IMR-90 (cell line): ENCODE measurements at regions not wholly inside any gene's neighbourhood (a gene's known extent, or its start where the extent isn't known, plus 50 kb on each side); places are given as distances from the start of the nearest gene placed in this dataset.

ENCODE experiments used
- ATAC-seq: fragments of 200-7000 bp; cut with Tn5 transposase; 2 replicates; pipeline ENCODE4 v1.9.1; 2020; ENCODE audit warnings: low read depth, mild to moderate bottlenecking, moderate library complexity
- BruUV-seq: library from RNA; stranded (reverse); fragments of 400-500 nt; replicated peaks from 2 replicates; lab custom pipeline; 2021; lab: Mats Ljungman, UMichigan
- CTCF ChIA-PET: fragments of 300-600 bp; formaldehyde crosslinking; extraction: SDS; loops from one replicate; lab custom pipeline; 2021; ENCODE audit warnings: antibody characterized with exemption; lab: Yijun Ruan, JAX
- POLR2A ChIA-PET: fragments of 300-600 bp; sonication (Branson Sonifier 250); formaldehyde crosslinking; loops from one replicate; lab custom pipeline; 2022; ENCODE audit warnings: antibody characterized with exemption; ENCODE audit not compliant: unreplicated experiment; lab: Charles Lee
- DNase-seq: peaks from one replicate; pipeline ENCODE4 v3.0.0; 2013
- H2AFZ ChIP-seq: replicated peaks from 2 replicates; pipeline ENCODE3; 2013; ENCODE audit warnings: low read length, mild to moderate bottlenecking; ENCODE audit not compliant: poor library complexity
- H2AK5ac ChIP-seq: 2 replicates; pipeline ENCODE4 v1.6.1; 2013; ENCODE audit warnings: low read depth, low read length, inconsistent platforms
- H2AK9ac ChIP-seq: replicated peaks from 2 replicates; pipeline ENCODE3; 2013; ENCODE audit warnings: mild to moderate bottlenecking, low read depth, low read length, moderate library complexity; ENCODE audit not compliant: poor library complexity
- H2BK120ac ChIP-seq: 2 replicates; pipeline ENCODE4 v1.6.1; 2013; ENCODE audit warnings: low read depth, low read length, inconsistent platforms
- H2BK15ac ChIP-seq: 3 replicates; pipeline ENCODE4 v1.6.1; 2013; ENCODE audit warnings: low read depth, low read length, inconsistent platforms
- H2BK20ac ChIP-seq: 2 replicates; pipeline ENCODE4 v1.6.1; 2013; ENCODE audit warnings: low read depth, mild to moderate bottlenecking, inconsistent platforms, low read length, moderate library complexity
- H2BK5ac ChIP-seq: 2 replicates; pipeline ENCODE4 v1.6.1; 2013; ENCODE audit warnings: mild to moderate bottlenecking, low read depth, low read length, inconsistent platforms; ENCODE audit not compliant: poor library complexity, severe bottlenecking
- H3K14ac ChIP-seq: replicated peaks from 2 replicates; pipeline ENCODE4 v1.6.1; 2013; ENCODE audit warnings: low read depth, low read length, inconsistent platforms
- H3K18ac ChIP-seq: 2 replicates; pipeline ENCODE4 v1.6.1; 2013; ENCODE audit warnings: low read depth, low read length, control low read depth
- H3K23ac ChIP-seq: 2 replicates; pipeline ENCODE4 v1.6.1; 2013; ENCODE audit warnings: low read depth, low read length, inconsistent platforms
- H3K27ac ChIP-seq: 2 replicates; pipeline ENCODE4 v1.5.1; 2013; ENCODE audit warnings: mild to moderate bottlenecking, control low read depth, low read length; ENCODE audit not compliant: insufficient read depth
- H3K27me3 ChIP-seq: 2 replicates; pipeline ENCODE4 v1.6.1; 2013; ENCODE audit warnings: low read length; ENCODE audit not compliant: control insufficient read depth, insufficient read depth
- H3K36me3 ChIP-seq: 2 replicates; pipeline ENCODE4 v1.6.1; 2013; ENCODE audit warnings: low read length, mixed read lengths; ENCODE audit not compliant: control insufficient read depth, insufficient read depth
- H3K4ac ChIP-seq: 2 replicates; pipeline ENCODE4 v1.6.1; 2013; ENCODE audit warnings: low read depth, low read length, inconsistent platforms
- H3K4me1 ChIP-seq: 2 replicates; pipeline ENCODE4 v1.6.1; 2013; ENCODE audit warnings: low read length, mixed read lengths; ENCODE audit not compliant: control insufficient read depth, insufficient read depth
- H3K4me2 ChIP-seq: 2 replicates; pipeline ENCODE4 v1.6.1; 2013; ENCODE audit warnings: low read depth, mild to moderate bottlenecking, control low read depth, low read length, moderate library complexity
- H3K4me3 ChIP-seq: 2 replicates; pipeline ENCODE4 v1.5.1; 2013; ENCODE audit warnings: low read depth, mild to moderate bottlenecking, control low read depth, low read length, moderate library complexity; ENCODE audit not compliant: insufficient read depth
- H3K56ac ChIP-seq: 2 replicates; pipeline ENCODE4 v1.6.1; 2013; ENCODE audit warnings: low read length, inconsistent platforms; ENCODE audit not compliant: insufficient read depth; ENCODE audit errors: extremely low read depth
- H3K79me1 ChIP-seq, 2 experiments: 2 replicates each; pipeline ENCODE4 v1.6.1; 2013; ENCODE audit warnings: low read length in 2 of 2, inconsistent platforms in 1 of 2, low read depth in 1 of 2
- H3K9ac ChIP-seq: 2 replicates; pipeline ENCODE4 v1.6.1; 2013; ENCODE audit warnings: low read depth, low read length, control low read depth
- H3K9me1 ChIP-seq: 2 replicates; pipeline ENCODE4 v1.6.1; 2013; ENCODE audit warnings: low read length, inconsistent platforms; ENCODE audit not compliant: insufficient read depth
- H3K9me3 ChIP-seq: 2 replicates; pipeline ENCODE4 v1.6.1; 2013; ENCODE audit warnings: low read length; ENCODE audit not compliant: control insufficient read depth, insufficient read depth
- H4K20me1 ChIP-seq: 2 replicates; pipeline ENCODE4 v1.6.1; 2013; ENCODE audit warnings: low read length, inconsistent platforms; ENCODE audit not compliant: insufficient read depth
- H4K5ac ChIP-seq: 2 replicates; pipeline ENCODE4 v1.6.1; 2013; ENCODE audit warnings: mild to moderate bottlenecking, low read depth, low read length, control low read depth
- H4K8ac ChIP-seq, 2 experiments: 2 replicates each; pipeline ENCODE4 v1.6.1; 2013; ENCODE audit warnings: low read depth in 2 of 2, low read length in 2 of 2, control low read depth in 1 of 2, inconsistent platforms in 1 of 2
- H4K91ac ChIP-seq: 2 replicates; pipeline ENCODE4 v1.6.1; 2013; ENCODE audit warnings: low read depth, low read length, inconsistent platforms; ENCODE audit not compliant: insufficient read depth
- CHD1 ChIP-seq: IDR thresholded peaks from 2 replicates; pipeline ENCODE4 v1.6.1; 2012; ENCODE audit warnings: low read depth, low read length, improper control_type of control experiment
- WGBS, 2 experiments: methylation state at CpG; one replicate each; pipeline versions ENCODE4 v1.1.5 to v1.1.7; 2013; ENCODE audit warnings: missing lambda C conversion rate in 2 of 2; ENCODE audit not compliant: insufficient read length in 1 of 2; ENCODE audit errors: extremely low coverage in 2 of 2; 5-methylcytosine and 5-hydroxymethylcytosine counted together
- dilution Hi-C: fragments of 300-500 bp; cut with HindIII; formaldehyde crosslinking; loops from one replicate; pipeline ENCODE4 v1.14.3; 2018; ENCODE audit warnings: low sequenced_read_pairs; ENCODE audit not compliant: unreplicated experiment
- in situ Hi-C: fragments of 300-500 bp; cut with MboI; formaldehyde crosslinking; loops from 3 replicates; pipeline ENCODE4 v1.14.3; 2019; ENCODE audit warnings: low sequenced_read_pairs, inconsistent platforms, mixed read lengths
- intact Hi-C: fragments of 100-400 bp; cut with micrococcal nuclease; formaldehyde crosslinking; loops from 2 replicates; pipeline ENCODE4 v1.10.0; 2022
- TF ChIP-seq, protein P1 (sequence below): conservative IDR thresholded peaks from 2 replicates; pipeline ENCODE4 v1.5.1; 2012; ENCODE audit warnings: mild to moderate bottlenecking, low read depth, low read length, improper control_type of control experiment

DNA sequence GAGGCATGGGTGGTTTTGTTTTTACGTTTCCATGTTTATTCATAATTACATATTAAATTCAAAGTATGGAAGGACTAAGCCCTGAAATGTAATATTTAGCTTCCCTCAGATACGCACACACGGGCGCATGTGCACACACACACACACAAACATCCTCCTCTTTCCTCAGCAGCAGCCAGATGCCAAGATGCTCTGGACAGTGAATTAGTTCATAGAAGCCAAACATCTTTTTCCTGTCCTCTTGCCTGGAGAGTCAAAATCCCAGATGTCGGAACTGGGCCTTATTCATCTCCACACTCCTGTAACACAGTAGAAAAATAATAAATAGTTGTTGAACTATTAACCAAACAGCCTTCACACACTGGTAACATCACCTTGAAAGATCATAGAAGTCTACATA, 273.1 kb downstream of the SP3 start:
- POLR2A ChIA-PET = no interaction called here

More for the DNA sequence above, 273.1 kb downstream of the SP3 start:
- Histone ChIP-seq H2BK15ac (no peak overlapping the region), H3K4me3 (no peak overlapping the region), H3K56ac (no peak overlapping the region), H4K91ac (no peak overlapping the region), H3K4me1 (no peaks in the 10 kb centered on the region), H3K27ac (no peak overlapping the region), H2BK20ac (no peak overlapping the region), H3K4me2 (no peak overlapping the region), H3K23ac (no peak overlapping the region), H3K9me3 (no peaks in the 10 kb centered on the region), H3K14ac (no peak overlapping the region), H3K79me1 (no peaks in the 10 kb centered on the region), H4K5ac (no peak overlapping the region), H2AK5ac (no peak overlapping the region), H3K36me3 (no peaks in the 10 kb centered on the region), H3K9ac (no peak overlapping the region), H3K18ac (no peak overlapping the region), H3K9me1 (no peaks in the 10 kb centered on the region), H4K20me1 (no peaks in the 10 kb centered on the region), H2AFZ (no peak overlapping the region), H2BK5ac (no peak overlapping the region), H3K4ac (no peak overlapping the region), H4K8ac (no peak overlapping the region), H2BK120ac (no peak overlapping the region), H3K27me3 (peaks cover 2% of the 10 kb centered on the region; the same call in 1 of the 2 replicates), H2AK9ac (no peak overlapping the region)
- no TSS peak for BruUV-seq
- ATAC-seq = no peak
- dilution Hi-C loops = no loop called here
- in situ Hi-C loops = no loop called here
- intact Hi-C loops = no loop called here
- DNase-seq = no peak
- TF ChIP-seq, protein P1, sequence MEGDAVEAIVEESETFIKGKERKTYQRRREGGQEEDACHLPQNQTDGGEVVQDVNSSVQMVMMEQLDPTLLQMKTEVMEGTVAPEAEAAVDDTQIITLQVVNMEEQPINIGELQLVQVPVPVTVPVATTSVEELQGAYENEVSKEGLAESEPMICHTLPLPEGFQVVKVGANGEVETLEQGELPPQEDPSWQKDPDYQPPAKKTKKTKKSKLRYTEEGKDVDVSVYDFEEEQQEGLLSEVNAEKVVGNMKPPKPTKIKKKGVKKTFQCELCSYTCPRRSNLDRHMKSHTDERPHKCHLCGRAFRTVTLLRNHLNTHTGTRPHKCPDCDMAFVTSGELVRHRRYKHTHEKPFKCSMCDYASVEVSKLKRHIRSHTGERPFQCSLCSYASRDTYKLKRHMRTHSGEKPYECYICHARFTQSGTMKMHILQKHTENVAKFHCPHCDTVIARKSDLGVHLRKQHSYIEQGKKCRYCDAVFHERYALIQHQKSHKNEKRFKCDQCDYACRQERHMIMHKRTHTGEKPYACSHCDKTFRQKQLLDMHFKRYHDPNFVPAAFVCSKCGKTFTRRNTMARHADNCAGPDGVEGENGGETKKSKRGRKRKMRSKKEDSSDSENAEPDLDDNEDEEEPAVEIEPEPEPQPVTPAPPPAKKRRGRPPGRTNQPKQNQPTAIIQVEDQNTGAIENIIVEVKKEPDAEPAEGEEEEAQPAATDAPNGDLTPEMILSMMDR = no peak
- no peak for TF ChIP-seq CHD1
- WGBS, 2 experiments = 100% methylated on average over 3 of the region's 5 CpGs; no CpG with 5 or more reads in 1 of the 2 experiments
- CTCF ChIA-PET = no interaction called here
